SK-N-SH treated with all-trans-retinoic acid at 6 μM for 48 hours (cell line): ENCODE measurements at regions not wholly inside any gene's neighbourhood (a gene's known extent, or its start where the extent isn't known, plus 50 kb on each side); places are given as distances from the start of the nearest gene placed in this dataset.

ENCODE experiments used
- ATAC-seq: fragments of 200-7000 bp; cut with Tn5 transposase; 3 replicates; pipeline ENCODE4 v1.9.1; 2020; ENCODE audit warnings: mild to moderate bottlenecking, moderate library complexity
- ARNTL ChIP-seq: fragments of 450-650 bp; formaldehyde crosslinking; IDR thresholded peaks from 2 replicates; pipeline ENCODE4 v1.5.0; 2020; ENCODE audit warnings: low read depth, mild to moderate bottlenecking, moderate library complexity, borderline replicate concordance
- BACH2 ChIP-seq: fragments of 250-450 bp; sonication (Bioruptor Pico); IDR thresholded peaks from 2 replicates; pipeline ENCODE4 v1.9.0; 2021; ENCODE audit warnings: mild to moderate bottlenecking, borderline replicate concordance
- CSDC2 ChIP-seq: fragments of 250-450 bp; sonication (Bioruptor Pico); IDR thresholded peaks from 2 replicates; pipeline ENCODE4 v1.5.0; 2020; ENCODE audit warnings: mild to moderate bottlenecking, moderate library complexity
- ESRRG ChIP-seq: fragments of 250-450 bp; sonication (Bioruptor Pico); IDR thresholded peaks from 2 replicates; pipeline ENCODE4 v1.6.1; 2021; ENCODE audit warnings: mild to moderate bottlenecking
- GLIS3 ChIP-seq: fragments of 250-450 bp; sonication (Bioruptor Pico); IDR thresholded peaks from 2 replicates; pipeline ENCODE4 v1.5.0; 2020; ENCODE audit warnings: mild to moderate bottlenecking, moderate library complexity
- ISL1 ChIP-seq: fragments of 250-450 bp; sonication (Bioruptor Pico); IDR thresholded peaks from 2 replicates; pipeline ENCODE4 v2.1.2; 2022; ENCODE audit warnings: mild to moderate bottlenecking, moderate library complexity
- OSR1 ChIP-seq: fragments of 250-450 bp; sonication (Bioruptor Pico); IDR thresholded peaks from 2 replicates; pipeline ENCODE4 v1.8.0; 2022; ENCODE audit warnings: moderate library complexity, mild to moderate bottlenecking, inconsistent platforms
- PATZ1 ChIP-seq: fragments of 250-450 bp; sonication (Bioruptor Pico); IDR thresholded peaks from 2 replicates; pipeline ENCODE4 v1.8.0; 2020; ENCODE audit warnings: mild to moderate bottlenecking, moderate library complexity, borderline replicate concordance
- RARB ChIP-seq: fragments of 250-450 bp; sonication (Bioruptor Pico); IDR thresholded peaks from 2 replicates; pipeline ENCODE4 v1.8.0; 2021; ENCODE audit warnings: mild to moderate bottlenecking, moderate library complexity
- SNAI2 ChIP-seq: fragments of 250-450 bp; sonication (Bioruptor Pico); IDR thresholded peaks from 2 replicates; pipeline ENCODE4 v1.5.0; 2020; ENCODE audit warnings: mild to moderate bottlenecking, moderate library complexity
- TCF4 ChIP-seq: fragments of 250-450 bp; sonication (Bioruptor Pico); IDR thresholded peaks from 2 replicates; pipeline ENCODE4 v1.8.0; 2021; ENCODE audit warnings: mild to moderate bottlenecking, moderate library complexity, borderline replicate concordance
- TOX ChIP-seq: fragments of 250-450 bp; sonication (Bioruptor Pico); IDR thresholded peaks from 2 replicates; pipeline ENCODE4 v1.8.0; 2021; ENCODE audit warnings: mild to moderate bottlenecking, moderate library complexity, borderline replicate concordance
- ZC3H10 ChIP-seq: fragments of 250-450 bp; sonication (Bioruptor Pico); IDR thresholded peaks from 2 replicates; pipeline ENCODE4 v1.5.1; 2021; ENCODE audit warnings: mild to moderate bottlenecking, moderate library complexity
- ZFP3 ChIP-seq: fragments of 250-450 bp; sonication (Bioruptor Pico); IDR thresholded peaks from 2 replicates; pipeline ENCODE4 v1.5.0; 2020; ENCODE audit warnings: mild to moderate bottlenecking, moderate library complexity
- ZFP30 ChIP-seq: fragments of 450-650 bp; formaldehyde crosslinking; IDR thresholded peaks from 2 replicates; pipeline ENCODE4 v1.5.0; 2022; ENCODE audit warnings: mild to moderate bottlenecking, moderate library complexity
- ZNF565 ChIP-seq: fragments of 450-650 bp; formaldehyde crosslinking; conservative IDR thresholded peaks from 2 replicates; pipeline ENCODE4 v1.5.0; 2020; ENCODE audit warnings: low read depth, mild to moderate bottlenecking, moderate library complexity
- ZNF8 ChIP-seq: fragments of 450-650 bp; formaldehyde crosslinking; IDR thresholded peaks from 2 replicates; pipeline ENCODE4 v1.5.0; 2020; ENCODE audit warnings: mild to moderate bottlenecking, moderate library complexity
- TF ChIP-seq, protein P1 (sequence below): fragments of 250-450 bp; sonication (Bioruptor Pico); IDR thresholded peaks from 2 replicates; pipeline ENCODE4 v1.5.1; 2020; ENCODE audit warnings: low read depth, mild to moderate bottlenecking, moderate library complexity
- TF ChIP-seq, protein P2 (sequence below): fragments of 250-450 bp; sonication (Bioruptor Pico); IDR thresholded peaks from 2 replicates; pipeline ENCODE4 v1.8.0; 2021; ENCODE audit warnings: low read depth, mild to moderate bottlenecking, moderate library complexity, borderline replicate concordance
- TF ChIP-seq, protein P3 (sequence below): fragments of 250-450 bp; sonication (Bioruptor Pico); IDR thresholded peaks from 2 replicates; pipeline ENCODE4 v1.5.1; 2021; ENCODE audit warnings: mild to moderate bottlenecking, moderate library complexity

GRCh38 chr2:53516650-53517049, 251.0 kb upstream of the CHAC2 start:
- TF ChIP-seq, protein P1, sequence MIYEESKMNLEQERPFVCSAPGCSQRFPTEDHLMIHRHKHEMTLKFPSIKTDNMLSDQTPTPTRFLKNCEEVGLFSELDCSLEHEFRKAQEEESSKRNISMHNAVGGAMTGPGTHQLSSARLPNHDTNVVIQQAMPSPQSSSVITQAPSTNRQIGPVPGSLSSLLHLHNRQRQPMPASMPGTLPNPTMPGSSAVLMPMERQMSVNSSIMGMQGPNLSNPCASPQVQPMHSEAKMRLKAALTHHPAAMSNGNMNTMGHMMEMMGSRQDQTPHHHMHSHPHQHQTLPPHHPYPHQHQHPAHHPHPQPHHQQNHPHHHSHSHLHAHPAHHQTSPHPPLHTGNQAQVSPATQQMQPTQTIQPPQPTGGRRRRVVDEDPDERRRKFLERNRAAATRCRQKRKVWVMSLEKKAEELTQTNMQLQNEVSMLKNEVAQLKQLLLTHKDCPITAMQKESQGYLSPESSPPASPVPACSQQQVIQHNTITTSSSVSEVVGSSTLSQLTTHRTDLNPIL (CRISPR knock-in tag), result no peak
- no peak for TF ChIP-seq ZFP3 (CRISPR knock-in tag)
- TF ChIP-seq ZFP30 (CRISPR knock-in tag), result no peak
- no peak for TF ChIP-seq ZC3H10
- TF ChIP-seq SNAI2 (CRISPR knock-in tag), result no peak
- TF ChIP-seq, protein P2, sequence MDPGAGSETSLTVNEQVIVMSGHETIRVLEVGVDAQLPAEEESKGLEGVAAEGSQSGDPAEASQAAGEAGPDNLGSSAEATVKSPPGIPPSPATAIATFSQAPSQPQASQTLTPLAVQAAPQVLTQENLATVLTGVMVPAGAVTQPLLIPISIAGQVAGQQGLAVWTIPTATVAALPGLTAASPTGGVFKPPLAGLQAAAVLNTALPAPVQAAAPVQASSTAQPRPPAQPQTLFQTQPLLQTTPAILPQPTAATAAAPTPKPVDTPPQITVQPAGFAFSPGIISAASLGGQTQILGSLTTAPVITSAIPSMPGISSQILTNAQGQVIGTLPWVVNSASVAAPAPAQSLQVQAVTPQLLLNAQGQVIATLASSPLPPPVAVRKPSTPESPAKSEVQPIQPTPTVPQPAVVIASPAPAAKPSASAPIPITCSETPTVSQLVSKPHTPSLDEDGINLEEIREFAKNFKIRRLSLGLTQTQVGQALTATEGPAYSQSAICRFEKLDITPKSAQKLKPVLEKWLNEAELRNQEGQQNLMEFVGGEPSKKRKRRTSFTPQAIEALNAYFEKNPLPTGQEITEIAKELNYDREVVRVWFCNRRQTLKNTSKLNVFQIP (CRISPR knock-in tag), result no peak
- ATAC-seq, result no peak

- ATAC-seq, result peak; percentile 70
- TF ChIP-seq TOX (CRISPR knock-in tag) (no peak), CSDC2 (CRISPR knock-in tag) (no peak), ZC3H10 (no peak), ARNTL (CRISPR knock-in tag) (no peak), PATZ1 (CRISPR knock-in tag) (no peak), SNAI2 (CRISPR knock-in tag) (no peak), OSR1 (no peak)
- TF ChIP-seq, protein P3, sequence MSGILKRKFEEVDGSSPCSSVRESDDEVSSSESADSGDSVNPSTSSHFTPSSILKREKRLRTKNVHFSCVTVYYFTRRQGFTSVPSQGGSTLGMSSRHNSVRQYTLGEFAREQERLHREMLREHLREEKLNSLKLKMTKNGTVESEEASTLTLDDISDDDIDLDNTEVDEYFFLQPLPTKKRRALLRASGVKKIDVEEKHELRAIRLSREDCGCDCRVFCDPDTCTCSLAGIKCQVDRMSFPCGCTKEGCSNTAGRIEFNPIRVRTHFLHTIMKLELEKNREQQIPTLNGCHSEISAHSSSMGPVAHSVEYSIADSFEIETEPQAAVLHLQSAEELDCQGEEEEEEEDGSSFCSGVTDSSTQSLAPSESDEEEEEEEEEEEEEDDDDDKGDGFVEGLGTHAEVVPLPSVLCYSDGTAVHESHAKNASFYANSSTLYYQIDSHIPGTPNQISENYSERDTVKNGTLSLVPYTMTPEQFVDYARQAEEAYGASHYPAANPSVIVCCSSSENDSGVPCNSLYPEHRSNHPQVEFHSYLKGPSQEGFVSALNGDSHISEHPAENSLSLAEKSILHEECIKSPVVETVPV (CRISPR knock-in tag), result no peak
- TF ChIP-seq, protein P1 (CRISPR knock-in tag), result no peak
- TF ChIP-seq, all 23 proteins: peak for 0
Measured at GRCh38 chr2:53515435-53516332, 251.9 kb upstream of the CHAC2 start.

GRCh38 chr2:53513167-53513666, 254.4 kb upstream of the CHAC2 start:
- no peak for ATAC-seq

More at GRCh38 chr2:53513167-53513666, 254.4 kb upstream of the CHAC2 start:
- TF ChIP-seq, protein P2 (CRISPR knock-in tag), result no peak
- TF ChIP-seq TOX (CRISPR knock-in tag) (no peak), ZNF8 (CRISPR knock-in tag) (no peak), ARNTL (CRISPR knock-in tag) (no peak), OSR1 (no peak), ZFP3 (CRISPR knock-in tag) (no peak), BACH2 (CRISPR knock-in tag) (no peak), ESRRG (CRISPR knock-in tag) (no peak), ISL1 (CRISPR knock-in tag) (no peak), ZNF565 (CRISPR knock-in tag) (no peak), SNAI2 (CRISPR knock-in tag) (no peak), GLIS3 (CRISPR knock-in tag) (no peak), PATZ1 (CRISPR knock-in tag) (no peak), TCF4 (no peak), RARB (CRISPR knock-in tag) (no peak)
- TF ChIP-seq, protein P1 (CRISPR knock-in tag), result no peak
- TF ChIP-seq, all 23 proteins: peak for 0
